GM21381 (cell line): ENCODE measurements at regions not wholly inside any gene's neighbourhood (a gene's known extent, or its start where the extent isn't known, plus 50 kb on each side); places are given as distances from the start of the nearest gene placed in this dataset.
"Not testable (repeated sequence)": the region's sequence is repeated elsewhere in the genome, so short reads cannot be mapped to it uniquely, and the experiment has no call there.

Source experiments
- ATAC-seq: cut with Tn5 transposase; IDR thresholded peaks from one replicate; pipeline ENCODE4 v1.9.1; 2021; ENCODE audit warnings: mild to moderate bottlenecking, moderate library complexity; ENCODE audit not compliant: unreplicated experiment

GRCh38 chr1:213572912-213573647 is 414.7 kb upstream of the PROX1 start:
- no peak for ATAC-seq

DNA sequence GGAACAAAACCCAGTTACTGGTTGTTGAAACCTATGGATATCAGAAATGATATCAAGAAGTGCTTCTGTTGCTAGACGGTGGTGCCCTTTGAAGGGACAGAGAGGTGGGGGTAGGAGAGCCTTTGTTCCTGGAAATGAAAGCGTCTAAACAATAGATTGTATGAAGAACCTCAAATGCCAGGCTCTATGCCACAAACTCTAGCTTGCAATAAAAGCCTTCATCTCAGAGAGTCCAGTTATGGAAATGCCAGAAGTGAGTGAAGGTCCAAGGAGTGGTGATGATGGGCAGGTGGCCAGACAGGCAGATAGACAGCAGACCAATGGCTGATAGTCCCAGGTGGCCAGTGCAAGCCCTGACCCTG is 414.1 kb upstream of the PROX1 start:
- ATAC-seq = no peak

DNA sequence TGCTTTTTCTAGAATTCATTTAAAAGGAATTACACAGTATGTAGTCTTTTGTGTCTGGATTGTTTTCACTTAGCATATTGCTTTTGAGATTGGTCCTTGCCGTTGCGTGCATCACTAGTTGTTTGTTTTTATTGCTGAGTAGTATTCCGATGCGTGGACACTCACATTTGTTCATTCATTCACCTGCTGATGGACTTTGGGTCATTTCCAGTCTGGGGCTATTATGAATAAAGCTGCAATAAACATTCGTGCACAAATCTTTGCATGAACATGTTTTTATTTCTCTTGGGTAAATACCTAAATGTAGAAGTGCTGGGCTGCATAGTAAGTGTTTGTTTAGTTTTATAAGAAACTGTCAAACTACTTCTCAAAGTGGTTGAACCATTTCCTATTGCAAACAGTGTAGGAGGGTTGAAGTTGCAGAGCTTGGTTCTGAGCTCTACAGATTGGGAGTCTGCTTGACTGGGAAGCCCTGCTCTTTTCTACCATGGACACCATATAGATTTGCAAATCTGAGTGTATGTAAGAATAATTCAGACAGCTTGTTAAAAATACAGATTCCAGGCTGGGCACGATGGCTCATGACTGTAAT is 404.7 kb upstream of the PROX1 start:
- no peak for ATAC-seq

DNA sequence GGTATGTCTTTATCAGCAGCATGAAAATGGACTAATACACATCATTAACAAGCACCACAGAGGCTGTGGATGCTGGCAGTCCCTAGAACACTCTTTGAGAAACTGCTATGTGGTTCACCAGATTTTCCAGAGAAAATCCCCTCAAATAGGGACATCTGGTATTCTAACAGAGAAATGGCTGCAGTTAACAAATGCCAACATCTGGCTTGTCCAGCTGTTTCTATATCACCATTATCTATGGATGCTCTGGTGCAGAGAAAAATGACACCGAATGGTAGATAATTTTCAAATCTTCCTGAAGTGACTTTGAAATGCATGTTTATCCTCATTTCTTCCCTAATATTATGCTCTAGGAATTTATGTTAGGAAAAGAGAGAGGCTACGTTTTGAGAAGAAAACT is 403.5 kb upstream of the PROX1 start:
- no peak for ATAC-seq

DNA sequence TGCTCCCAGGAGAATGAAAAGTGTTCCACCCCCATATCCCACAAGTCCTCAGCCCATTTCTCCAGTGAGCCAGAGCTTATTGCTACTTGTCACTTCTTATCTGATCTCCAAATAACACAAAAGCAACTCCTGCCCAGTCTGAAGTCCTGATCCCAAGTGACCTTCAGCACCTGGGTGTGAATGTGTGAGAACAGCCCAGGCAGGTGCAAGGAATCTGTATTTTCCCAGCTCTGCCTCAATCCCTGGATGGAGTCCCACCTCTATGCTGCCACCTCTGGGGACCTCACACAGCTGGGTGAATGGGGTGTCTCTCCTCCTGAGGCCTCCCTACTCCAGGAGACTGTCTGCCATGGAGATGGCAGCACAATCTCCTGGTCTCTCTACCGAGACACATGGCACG is 402.4 kb upstream of the PROX1 start:
- no peak for ATAC-seq

GRCh38 chr1:213585959-213586586 is 401.7 kb upstream of the PROX1 start:
- ATAC-seq = no peak

- ATAC-seq = no peak
Measured at GRCh38 chr1:213586587-213586972, 401.2 kb upstream of the PROX1 start.

- no peak for ATAC-seq
Measured at GRCh38 chr1:213596729-213597128, 391.0 kb upstream of the PROX1 start.

GRCh38 chr1:213598263-213598662 is 389.5 kb upstream of the PROX1 start:
- ATAC-seq = no peak

DNA sequence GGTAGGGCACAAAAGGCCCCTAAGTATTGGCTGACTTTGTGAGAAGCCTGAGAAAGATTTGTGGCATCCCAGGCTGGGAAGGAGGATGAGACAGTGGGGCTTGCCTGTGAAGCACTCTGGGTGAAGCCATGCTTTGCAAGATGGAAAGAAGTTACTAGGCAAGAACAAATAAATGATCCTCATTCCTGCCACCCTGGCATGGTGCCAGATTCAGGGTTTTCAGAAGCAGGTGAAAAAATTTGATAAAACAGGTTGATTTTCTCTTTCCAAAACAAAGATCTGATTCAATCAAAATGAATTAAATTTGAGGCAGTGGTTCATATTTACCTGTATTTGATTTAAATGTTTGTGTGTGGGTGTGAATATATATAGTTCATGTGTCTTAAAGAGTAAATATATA is 386.9 kb upstream of the PROX1 start:
- no peak for ATAC-seq

DNA sequence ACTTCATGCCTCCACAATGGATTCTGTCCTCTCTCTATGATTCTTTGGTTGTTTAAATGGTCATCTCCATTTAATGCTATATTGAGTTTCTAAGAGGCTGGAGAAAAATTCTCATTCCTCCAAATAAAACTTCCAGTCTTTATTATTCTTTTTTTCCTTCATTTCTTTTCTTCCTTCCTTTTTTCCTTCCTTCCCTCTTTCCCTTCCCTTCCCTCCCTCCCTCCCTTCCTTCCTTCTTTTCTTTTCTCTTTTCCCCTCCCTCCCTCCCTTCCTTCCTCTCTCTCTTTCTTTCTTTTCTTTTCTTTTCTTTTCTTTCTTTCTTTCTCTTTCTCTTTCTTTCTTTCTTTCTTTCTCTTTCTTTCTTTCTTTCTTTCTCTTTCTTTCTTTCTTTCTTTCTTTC is 386.1 kb upstream of the PROX1 start:
- not testable (repeated sequence) for ATAC-seq

- ATAC-seq = no peak
Measured at GRCh38 chr1:213602796-213603486, 384.8 kb upstream of the PROX1 start.

DNA sequence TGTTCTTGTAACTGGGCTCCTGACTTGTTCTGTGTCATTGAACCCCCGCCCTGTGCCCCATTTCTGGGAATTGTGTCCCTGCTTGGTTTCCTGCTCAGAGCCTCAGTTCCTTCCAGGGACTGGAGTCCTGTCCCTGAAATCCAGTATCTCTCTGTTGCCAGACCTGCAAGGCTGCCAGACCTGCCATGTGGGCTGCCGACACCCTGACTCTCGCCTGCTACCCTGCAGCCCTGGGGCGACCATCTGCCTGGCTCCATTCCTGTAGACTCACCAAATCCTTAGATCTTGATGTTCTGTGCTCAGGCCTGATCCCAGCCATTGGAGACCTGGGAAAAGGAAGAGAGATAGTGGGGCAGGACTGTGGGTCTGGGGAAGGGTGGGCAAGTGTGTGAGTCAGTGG is 383.3 kb upstream of the PROX1 start:
- ATAC-seq = no peak

GRCh38 chr1:213605732-213606131 is 382.0 kb upstream of the PROX1 start:
- no peak for ATAC-seq

DNA sequence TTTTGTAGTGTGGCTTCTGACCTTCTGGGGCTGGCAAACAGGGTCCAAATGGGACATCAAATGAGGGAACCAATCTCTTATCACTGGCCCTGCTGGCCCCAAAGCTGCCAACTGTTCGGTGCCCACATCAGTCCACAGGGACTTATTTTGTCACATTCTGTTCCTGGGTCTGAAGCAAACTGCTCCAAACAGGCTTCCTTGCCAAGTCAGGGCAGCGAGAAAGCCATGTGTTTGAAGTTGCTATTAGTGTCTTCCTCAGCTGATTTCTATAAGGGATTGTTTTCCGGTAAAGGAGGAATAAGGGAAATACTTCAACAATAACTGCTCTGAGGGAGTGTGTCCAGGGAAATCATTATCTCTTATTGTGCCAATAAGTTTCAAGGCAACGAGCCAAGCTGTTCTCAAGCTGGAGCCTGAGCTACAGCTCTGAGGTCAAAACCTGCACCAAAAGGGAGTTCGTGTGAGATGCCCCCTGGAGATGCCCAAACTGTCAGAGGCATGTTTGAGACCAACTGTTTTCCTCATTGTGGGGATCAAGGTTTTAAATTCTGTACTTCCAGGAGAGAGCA is 381.4 kb upstream of the PROX1 start:
- ATAC-seq = no peak

DNA sequence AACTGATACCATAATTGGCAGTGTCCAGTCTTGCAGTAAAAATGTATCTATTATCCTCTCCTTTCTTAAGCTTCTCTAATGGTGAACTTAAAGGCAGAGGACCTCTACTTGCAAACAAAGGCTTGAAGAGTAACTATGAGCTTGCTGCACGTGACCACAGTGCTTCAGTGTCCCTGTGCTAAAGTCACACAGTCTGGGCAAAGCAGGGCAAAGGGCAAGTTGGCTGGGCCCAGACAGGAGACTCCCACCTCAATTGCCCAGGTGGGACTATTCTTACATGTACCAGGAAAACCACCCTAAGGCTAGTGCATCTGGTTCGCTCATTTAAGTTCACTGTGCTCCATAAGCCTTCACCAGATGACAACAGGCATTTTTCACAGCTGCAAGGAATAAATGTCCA is 374.2 kb upstream of the PROX1 start:
- no peak for ATAC-seq

- no peak for ATAC-seq
Measured at GRCh38 chr1:213615226-213615916, 372.4 kb upstream of the PROX1 start.

GRCh38 chr1:213617133-213617532 is 370.6 kb upstream of the PROX1 start:
- ATAC-seq = no peak

GRCh38 chr1:213618094-213618493 is 369.7 kb upstream of the PROX1 start:
- ATAC-seq = no peak

DNA sequence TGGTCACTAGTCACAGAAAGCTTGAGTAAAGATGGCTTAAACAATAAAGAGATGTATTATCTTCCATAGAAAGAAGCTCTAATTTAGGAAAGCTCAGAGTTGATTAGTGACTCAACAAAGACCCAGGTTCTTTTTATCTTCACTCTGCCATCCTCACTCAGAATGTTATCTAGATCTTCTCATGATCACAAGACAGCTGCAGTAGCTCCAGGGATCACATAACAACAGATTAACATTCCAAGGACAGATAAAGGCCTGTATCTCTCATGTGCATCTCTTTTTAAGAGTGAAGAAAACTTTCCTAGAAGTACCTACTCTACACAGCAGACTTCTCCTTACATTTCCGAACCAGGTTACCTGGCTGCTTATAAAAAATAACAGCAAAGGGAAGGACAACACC is 368.7 kb upstream of the PROX1 start:
- no peak for ATAC-seq

GRCh38 chr1:213621077-213621476 is 366.7 kb upstream of the PROX1 start:
- ATAC-seq = no peak
